ENCODE measurements at regions not wholly inside any gene's neighbourhood (a gene's known extent, or its start where the extent isn't known, plus 50 kb on each side); places are given as distances from the start of the nearest gene placed in this dataset.

DNA sequence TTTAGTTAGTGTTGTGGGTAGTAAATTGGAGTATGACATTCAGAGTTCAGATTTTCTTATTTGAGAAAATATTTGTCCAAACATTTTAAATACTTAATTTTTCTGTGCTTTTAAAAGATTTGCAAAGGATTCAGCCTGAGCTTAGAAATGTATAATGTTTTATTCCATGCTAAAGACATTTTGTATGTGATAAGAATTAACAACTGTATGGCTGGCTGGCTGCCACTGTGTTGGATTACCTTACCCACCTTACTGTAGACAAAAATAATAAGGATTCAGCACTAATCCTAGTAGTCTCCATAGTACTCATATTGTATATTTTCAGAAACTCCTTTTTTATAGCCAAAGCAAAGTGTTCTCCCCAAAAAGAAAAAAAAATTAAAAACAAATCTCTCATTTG, 74.8 kb downstream of the TANC2 start:
- TF ChIP-seq RNF2 (IDR thresholded peaks at IDR 0.05) = no peak
- TF ChIP-seq, protein P1, sequence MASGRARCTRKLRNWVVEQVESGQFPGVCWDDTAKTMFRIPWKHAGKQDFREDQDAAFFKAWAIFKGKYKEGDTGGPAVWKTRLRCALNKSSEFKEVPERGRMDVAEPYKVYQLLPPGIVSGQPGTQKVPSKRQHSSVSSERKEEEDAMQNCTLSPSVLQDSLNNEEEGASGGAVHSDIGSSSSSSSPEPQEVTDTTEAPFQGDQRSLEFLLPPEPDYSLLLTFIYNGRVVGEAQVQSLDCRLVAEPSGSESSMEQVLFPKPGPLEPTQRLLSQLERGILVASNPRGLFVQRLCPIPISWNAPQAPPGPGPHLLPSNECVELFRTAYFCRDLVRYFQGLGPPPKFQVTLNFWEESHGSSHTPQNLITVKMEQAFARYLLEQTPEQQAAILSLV (tag; IDR thresholded peaks at IDR 0.05) = no peak
- TF ChIP-seq NR1H2 (CRISPR knock-in tag; IDR thresholded peaks at IDR 0.05) = no peak
- TF ChIP-seq HDAC3 (IDR thresholded peaks at IDR 0.05; ENCODE audit: borderline replicate concordance, partially characterized antibody) = no peak
- TF ChIP-seq ATF1 (CRISPR knock-in tag; IDR thresholded peaks at IDR 0.05) = no peak
- no peak for TF ChIP-seq ATF1 (tag; IDR thresholded peaks at IDR 0.05)
- TF ChIP-seq TAF15 (IDR thresholded peaks at IDR 0.05; ENCODE audit: low read depth, low read length) = no peak
- TF ChIP-seq ZNF354B (CRISPR knock-in tag; IDR thresholded peaks at IDR 0.05) = no peak
- no peaks in the 10 kb centered on the region for H3K9me1 ChIP-seq (ENCODE audit: control insufficient read depth, insufficient read depth, low read length)
- DNase-seq (ENCODE audit: extremely low read depth in 1 of 4, low spot score in 3 of 4) = no peak
- H3K27me3 ChIP-seq (ENCODE audit: control insufficient read depth in 2 of 2, insufficient read depth in 2 of 2, low read length in 2 of 2) = no peaks in the 10 kb centered on the region
- no peaks in the 10 kb centered on the region for H3K9me3 ChIP-seq (replicated peaks; ENCODE audit: control insufficient read depth, insufficient read depth, low read depth, low read length)
- no peak overlapping the region for H3K4me2 ChIP-seq (ENCODE audit: insufficient read depth, low read length)
- no peaks in the 10 kb centered on the region for H3K36me3 ChIP-seq (ENCODE audit: control insufficient read depth, insufficient read depth, low read length)
- POLR2A ChIA-PET = interaction anchor here (0.6 to 0.8 kb wide), 3 partner anchors 9 to 433 kb away, joined by 3 to 4 read pairs (median 4); no protein-coding TSS in a partner anchor
- in situ Hi-C loops (cut with MboI) (no loop called here), intact Hi-C loops (cut with micrococcal nuclease) (no loop called here)
- H3K4me3 ChIP-seq = no peak overlapping the region
- no peak for FAIRE-seq
- CTCF ChIA-PET (ENCODE audit: low intra/inter-chr PET ratio) = no interaction called here
- H2AFZ ChIP-seq (ENCODE audit: low read depth, low read length) = no peak overlapping the region
- no peak overlapping the region for H3K27ac ChIP-seq (ENCODE audit: extremely low read depth, low read depth, low read length)
- no peak overlapping the region for H3K9ac ChIP-seq (ENCODE audit: insufficient read depth in 1 of 2, low read depth in 2 of 2, low read length in 2 of 2)
- ATAC-seq = no peak
- peaks cover 0 to 3% of the 10 kb centered on the region in 2 experiments; a peak in 1 of 5 replicates for H3K4me1 ChIP-seq (replicated peaks in 1 of 2; ENCODE audit: control insufficient read depth in 2 of 2, insufficient read depth in 2 of 2, low read length in 2 of 2)
- BruUV-seq (replicated peaks) = no TSS peak
- H4K20me1 ChIP-seq (replicated peaks; ENCODE audit: control insufficient read depth, insufficient read depth, low read length) = no peaks in the 10 kb centered on the region
- H3K79me2 ChIP-seq (ENCODE audit: control insufficient read depth, insufficient read depth, low read length) = no peaks in the 10 kb centered on the region
